ENCODE measurements at regions not wholly inside any gene's neighbourhood (a gene's known extent, or its start where the extent isn't known, plus 50 kb on each side); places are given as distances from the start of the nearest gene placed in this dataset.

GRCh38 chr13:22229916-22230315 is 559.0 kb downstream of the FGF9 start:
- DNase-seq (ENCODE audit: low spot score), result no peak

- DNase-seq (ENCODE audit: low spot score), result no peak
These were observed 561.3 kb downstream of the FGF9 start for GRCh38 chr13:22232186-22232585.

GRCh38 chr13:22235285-22235949 is 564.5 kb downstream of the FGF9 start:
- no peak for DNase-seq (ENCODE audit: low spot score)

GRCh38 chr13:22235950-22236290 is 565.0 kb downstream of the FGF9 start:
- no peak for DNase-seq (ENCODE audit: low spot score)

GRCh38 chr13:22238269-22238668 is 567.4 kb downstream of the FGF9 start:
- no peak for DNase-seq (ENCODE audit: low spot score)

- no peak for DNase-seq (ENCODE audit: low spot score)
These were observed 569.8 kb downstream of the FGF9 start for GRCh38 chr13:22240716-22241115.

- DNase-seq (ENCODE audit: low spot score), result no peak
These were observed 572.7 kb downstream of the FGF9 start for GRCh38 chr13:22243469-22244163.

- DNase-seq (ENCODE audit: low spot score), result no peak
These were observed 581.5 kb downstream of the FGF9 start for GRCh38 chr13:22252281-22252830.

- no peak for DNase-seq (ENCODE audit: low spot score)
These were observed 582.2 kb downstream of the FGF9 start for GRCh38 chr13:22253107-22253506.

GRCh38 chr13:22256111-22256639 is 585.3 kb downstream of the FGF9 start:
- DNase-seq (ENCODE audit: low spot score), result no peak

- DNase-seq (ENCODE audit: low spot score), result no peak
These were observed 591.4 kb downstream of the FGF9 start for GRCh38 chr13:22262001-22262885.

- no peak for DNase-seq (ENCODE audit: low spot score)
These were observed 592.3 kb downstream of the FGF9 start for GRCh38 chr13:22263185-22263584.

- DNase-seq (ENCODE audit: low spot score), result no peak
These were observed 594.7 kb downstream of the FGF9 start for GRCh38 chr13:22265563-22265962.

- no peak for DNase-seq (ENCODE audit: low spot score)
These were observed 600.0 kb downstream of the FGF9 start for GRCh38 chr13:22270881-22271280.

GRCh38 chr13:22271903-22272302 is 601.0 kb downstream of the FGF9 start:
- DNase-seq (ENCODE audit: low spot score), result no peak

- no peak for DNase-seq (ENCODE audit: low spot score)
These were observed 604.5 kb downstream of the FGF9 start for GRCh38 chr13:22275393-22275792.

- no peak for DNase-seq (ENCODE audit: low spot score)
These were observed 605.7 kb downstream of the FGF9 start for GRCh38 chr13:22276616-22277015.

- DNase-seq (ENCODE audit: low spot score), result peak; percentile 1
These were observed 607.6 kb downstream of the FGF9 start for GRCh38 chr13:22278336-22278929.

GRCh38 chr13:22285867-22286266 is 615.0 kb downstream of the FGF9 start:
- no peak for DNase-seq (ENCODE audit: low spot score)

- no peak for DNase-seq (ENCODE audit: low spot score)
These were observed 615.5 kb downstream of the FGF9 start for GRCh38 chr13:22286338-22286737.

- no peak for DNase-seq (ENCODE audit: low spot score)
These were observed 616.6 kb downstream of the FGF9 start for GRCh38 chr13:22287343-22287920.

All from A172 (cell line).